CD4-positive, alpha-beta memory T cell (primary cell): ENCODE measurements at regions not wholly inside any gene's neighbourhood (a gene's known extent, or its start where the extent isn't known, plus 50 kb on each side); places are given as distances from the start of the nearest gene placed in this dataset.

Experiments used
- CTCF ChIA-PET: fragments of 350-600 bp; sonication (Branson Sonifier 250); formaldehyde crosslinking; loops from one replicate; lab custom pipeline; 2021; ENCODE audit warnings: inconsistent platforms; ENCODE audit not compliant: partially characterized antibody; lab: Charles Lee
- POLR2A ChIA-PET: fragments of 350-600 bp; sonication (Branson Sonifier 250); formaldehyde crosslinking; loops from one replicate; lab custom pipeline; 2021; ENCODE audit not compliant: partially characterized antibody; lab: Charles Lee
- DNase-seq, 5 donors: peaks; one replicate each; pipeline versions ENCODE4 v3.0.0 to v3.0.0-alpha.2; 2020 to 2022; ENCODE audit warnings: mixed read lengths in 1 of 5
- H3K27ac ChIP-seq: one replicate; pipeline ENCODE4 v1.7.0; 2013; ENCODE audit warnings: low read depth, low read length
- H3K27me3 ChIP-seq: 2 replicates; pipeline ENCODE4 v1.7.0; 2013; ENCODE audit warnings: mild to moderate bottlenecking, low read length, moderate library complexity; ENCODE audit not compliant: insufficient read depth
- H3K36me3 ChIP-seq: 2 replicates; pipeline ENCODE4 v1.7.0; 2013; ENCODE audit warnings: mild to moderate bottlenecking, low read length, moderate library complexity; ENCODE audit not compliant: insufficient read depth
- H3K4me1 ChIP-seq: 2 replicates; pipeline ENCODE4 v1.7.0; 2013; ENCODE audit warnings: mild to moderate bottlenecking, low read length, moderate library complexity; ENCODE audit not compliant: insufficient read depth
- H3K4me3 ChIP-seq, 2 donors: one replicate each; pipeline ENCODE4 v1.7.0; 2013; ENCODE audit warnings: low read length in 2 of 2, mild to moderate bottlenecking in 1 of 2
- H3K9me3 ChIP-seq, 2 donors: one replicate each; pipeline ENCODE4 v1.7.0; 2013; ENCODE audit warnings: low read length in 2 of 2, control low read depth in 1 of 2; ENCODE audit not compliant: control insufficient read depth in 1 of 2
- H3K27ac Mint-ChIP-seq, 7 donors: one replicate each; pipeline ENCODE4 v1.8.0; 2020 to 2021; ENCODE audit warnings: mixed read lengths in 7 of 7, mild to moderate bottlenecking in 6 of 7, inconsistent platforms in 3 of 7, moderate library complexity in 3 of 7
- H3K27me3 Mint-ChIP-seq, 2 donors: one replicate each; pipeline ENCODE4 v1.8.0; 2020 to 2021; ENCODE audit warnings: mixed read lengths in 2 of 2
- H3K36me3 Mint-ChIP-seq, 2 donors: one replicate each; pipeline ENCODE4 v1.8.0; 2020 to 2021; ENCODE audit warnings: mixed read lengths in 2 of 2, inconsistent platforms in 1 of 2, mild to moderate bottlenecking in 1 of 2
- H3K4me1 Mint-ChIP-seq, 4 donors: one replicate each; pipeline ENCODE4 v1.8.0; 2020 to 2021; ENCODE audit warnings: mixed read lengths in 4 of 4, mild to moderate bottlenecking in 1 of 4
- H3K4me3 Mint-ChIP-seq, 8 donors: one replicate each; pipeline ENCODE4 v1.8.0; 2020 to 2021; ENCODE audit warnings: mixed read lengths in 8 of 8, mild to moderate bottlenecking in 7 of 8, moderate library complexity in 6 of 8, inconsistent platforms in 3 of 8
- H3K9me3 Mint-ChIP-seq, 8 donors: one replicate each; pipeline ENCODE4 v1.8.0; 2020 to 2021; ENCODE audit warnings: mixed read lengths in 8 of 8, mild to moderate bottlenecking in 5 of 8, inconsistent platforms in 3 of 8, moderate library complexity in 1 of 8
- intact Hi-C: fragments of 100-400 bp; cut with micrococcal nuclease; formaldehyde crosslinking; loops from one replicate; pipeline ENCODE4 v1.15.1; 2023

GRCh38 chr9:80932947-80933780 is 756.2 kb downstream of the TLE1 start:
- H3K36me3 Mint-ChIP-seq, result no peaks in the 10 kb centered on the region
- no peaks in the 10 kb centered on the region for H3K4me1 Mint-ChIP-seq
- Histone ChIP-seq H3K27ac (no peak overlapping the region), H3K27me3 (no peaks in the 10 kb centered on the region), H3K36me3 (no peaks in the 10 kb centered on the region), H3K9me3 (no peaks in the 10 kb centered on the region), H3K4me1 (no peaks in the 10 kb centered on the region), H3K4me3 (no peak overlapping the region)
- DNase-seq, result no peak
- ChIA-PET POLR2A (no interaction called here), CTCF (no interaction called here)
- H3K4me3 Mint-ChIP-seq, result no peak overlapping the region
- intact Hi-C loops, result no loop called here
- H3K9me3 Mint-ChIP-seq, result peaks cover 0 to 22% (median 6%) of the 10 kb centered on the region in 8 donors
- no peaks in the 10 kb centered on the region for H3K27me3 Mint-ChIP-seq
- H3K27ac Mint-ChIP-seq, result no peak overlapping the region

GRCh38 chr9:80932181-80932580 is 757.2 kb downstream of the TLE1 start:
- H3K4me3 ChIP-seq, result no peak overlapping the region
- no peak overlapping the region for H3K27ac ChIP-seq
- no peak for DNase-seq
- H3K4me1 ChIP-seq, result no peaks in the 10 kb centered on the region
- no peaks in the 10 kb centered on the region for H3K4me1 Mint-ChIP-seq
- H3K27me3 Mint-ChIP-seq, result no peaks in the 10 kb centered on the region
- no peaks in the 10 kb centered on the region for H3K27me3 ChIP-seq
- H3K9me3 Mint-ChIP-seq, result peaks cover 0 to 22% (median 6%) of the 10 kb centered on the region in 8 donors
- CTCF ChIA-PET, result no interaction called here
- no peak overlapping the region for H3K4me3 Mint-ChIP-seq
- H3K27ac Mint-ChIP-seq, result no peak overlapping the region
- H3K36me3 Mint-ChIP-seq, result no peaks in the 10 kb centered on the region
- H3K9me3 ChIP-seq, result no peaks in the 10 kb centered on the region
- intact Hi-C loops, result no loop called here
- POLR2A ChIA-PET, result no interaction called here
- no peaks in the 10 kb centered on the region for H3K36me3 ChIP-seq

GRCh38 chr9:80931163-80931562 is 758.2 kb downstream of the TLE1 start:
- POLR2A ChIA-PET, result no interaction called here
- Histone ChIP-seq H3K4me3 (no peak overlapping the region), H3K9me3 (no peaks in the 10 kb centered on the region), H3K36me3 (no peaks in the 10 kb centered on the region), H3K27me3 (no peaks in the 10 kb centered on the region), H3K27ac (no peak overlapping the region), H3K4me1 (no peaks in the 10 kb centered on the region)
- Mint-ChIP-seq H3K27ac (no peak overlapping the region), H3K27me3 (no peaks in the 10 kb centered on the region), H3K4me1 (no peaks in the 10 kb centered on the region), H3K4me3 (no peak overlapping the region), H3K36me3 (no peaks in the 10 kb centered on the region), H3K9me3 (peaks cover 0 to 22% (median 6%) of the 10 kb centered on the region in 8 donors)
- DNase-seq, result no peak
- intact Hi-C loops, result no loop called here
- CTCF ChIA-PET, result no interaction called here

- no peak for DNase-seq
- ChIA-PET POLR2A (no interaction called here), CTCF (no interaction called here)
- Histone ChIP-seq H3K36me3 (no peaks in the 10 kb centered on the region), H3K9me3 (no peaks in the 10 kb centered on the region), H3K4me3 (no peak overlapping the region), H3K27ac (no peak overlapping the region), H3K27me3 (no peaks in the 10 kb centered on the region), H3K4me1 (no peaks in the 10 kb centered on the region)
- Mint-ChIP-seq H3K9me3 (peaks cover 0 to 20% (median 10%) of the 10 kb centered on the region in 8 donors), H3K36me3 (no peaks in the 10 kb centered on the region), H3K27ac (no peak overlapping the region), H3K4me1 (no peaks in the 10 kb centered on the region), H3K4me3 (no peak overlapping the region), H3K27me3 (no peaks in the 10 kb centered on the region)
- intact Hi-C loops, result no loop called here
Observed at GRCh38 chr9:80928697-80929096, 760.6 kb downstream of the TLE1 start.

DNA sequence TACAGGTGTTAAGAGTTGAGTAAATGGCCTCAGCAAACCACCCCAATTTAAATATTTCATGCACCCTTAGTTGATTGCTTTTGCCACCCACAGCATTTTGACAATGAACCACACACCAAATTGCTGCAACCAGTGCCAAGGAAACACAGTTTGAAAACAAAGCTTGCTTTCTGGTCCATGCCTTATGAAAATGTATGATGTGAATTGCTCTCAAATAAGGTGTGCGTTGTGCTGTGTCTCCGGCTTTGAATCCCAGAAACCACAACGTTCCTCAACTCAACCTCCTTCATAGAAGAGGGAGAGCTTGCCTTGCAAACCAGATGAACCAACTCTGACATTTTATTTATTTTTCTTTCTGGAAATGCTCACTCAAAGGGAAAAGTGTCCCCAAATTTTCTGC is 762.7 kb downstream of the TLE1 start:
- no peak overlapping the region for H3K27ac ChIP-seq
- H3K9me3 ChIP-seq, result no peaks in the 10 kb centered on the region
- Mint-ChIP-seq H3K27me3 (no peaks in the 10 kb centered on the region), H3K27ac (no peak overlapping the region), H3K9me3 (peaks cover 0 to 23% (median 7%) of the 10 kb centered on the region in 8 donors), H3K4me1 (no peaks in the 10 kb centered on the region), H3K4me3 (no peak overlapping the region), H3K36me3 (no peaks in the 10 kb centered on the region)
- DNase-seq, result no peak
- intact Hi-C loops, result no loop called here
- H3K4me3 ChIP-seq, result no peak overlapping the region
- H3K4me1 ChIP-seq, result no peaks in the 10 kb centered on the region
- H3K36me3 ChIP-seq, result no peaks in the 10 kb centered on the region
- CTCF ChIA-PET, result no interaction called here
- no peaks in the 10 kb centered on the region for H3K27me3 ChIP-seq
- POLR2A ChIA-PET, result no interaction called here

GRCh38 chr9:80922544-80922943 is 766.8 kb downstream of the TLE1 start:
- intact Hi-C loops, result no loop called here
- Histone ChIP-seq H3K4me1 (no peaks in the 10 kb centered on the region), H3K27ac (no peak overlapping the region), H3K36me3 (no peaks in the 10 kb centered on the region), H3K4me3 (no peak overlapping the region), H3K9me3 (no peaks in the 10 kb centered on the region), H3K27me3 (no peaks in the 10 kb centered on the region)
- no peak overlapping the region for H3K4me3 Mint-ChIP-seq
- CTCF ChIA-PET, result no interaction called here
- no peaks in the 10 kb centered on the region for H3K27me3 Mint-ChIP-seq
- peaks cover 3 to 19% (median 9%) of the 10 kb centered on the region in 8 donors for H3K9me3 Mint-ChIP-seq
- no peak for DNase-seq
- no peaks in the 10 kb centered on the region for H3K4me1 Mint-ChIP-seq
- no peak overlapping the region for H3K27ac Mint-ChIP-seq
- no peaks in the 10 kb centered on the region for H3K36me3 Mint-ChIP-seq
- POLR2A ChIA-PET, result no interaction called here

DNA sequence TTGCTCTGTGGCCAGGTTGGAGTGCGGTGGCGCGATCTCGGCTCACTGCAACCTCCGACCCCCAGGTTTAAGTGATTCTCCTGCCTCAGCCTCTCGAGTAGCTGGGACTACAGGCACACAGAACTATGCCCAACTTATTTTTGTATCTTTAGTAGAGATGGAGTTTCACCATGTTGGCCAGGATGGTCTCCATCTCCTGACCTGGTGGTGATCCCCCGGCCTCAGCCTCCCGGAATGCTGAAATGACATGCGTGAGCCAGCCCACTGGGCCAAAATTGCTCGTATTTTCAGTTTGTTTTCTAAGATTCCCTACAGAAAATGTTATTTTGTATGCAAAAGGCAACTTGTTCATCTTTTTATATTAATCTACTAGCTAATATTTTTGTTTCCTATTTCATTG is 782.6 kb downstream of the TLE1 start:
- H3K36me3 Mint-ChIP-seq, result no peaks in the 10 kb centered on the region
- Histone ChIP-seq H3K27ac (no peak overlapping the region), H3K27me3 (no peaks in the 10 kb centered on the region), H3K36me3 (no peaks in the 10 kb centered on the region), H3K9me3 (no peaks in the 10 kb centered on the region), H3K4me1 (no peaks in the 10 kb centered on the region), H3K4me3 (no peak overlapping the region)
- intact Hi-C loops, result no loop called here
- DNase-seq, result no peak
- POLR2A ChIA-PET, result no interaction called here
- CTCF ChIA-PET, result no interaction called here
- no peak overlapping the region for H3K4me3 Mint-ChIP-seq
- no peaks in the 10 kb centered on the region for H3K27me3 Mint-ChIP-seq
- H3K4me1 Mint-ChIP-seq, result no peaks in the 10 kb centered on the region
- H3K9me3 Mint-ChIP-seq, result peaks cover 0 to 13% (median 3%) of the 10 kb centered on the region in 8 donors
- no peak overlapping the region for H3K27ac Mint-ChIP-seq
